NCI-H226 (cell line): ENCODE measurements at regions not wholly inside any gene's neighbourhood (a gene's known extent, or its start where the extent isn't known, plus 50 kb on each side); places are given as distances from the start of the nearest gene placed in this dataset.
A peak's percentile ranks its signal among the peaks of the same experiment; 100 is the strongest.
"Not testable (repeated sequence)": the region's sequence is repeated elsewhere in the genome, so short reads cannot be mapped to it uniquely, and the experiment has no call there.

ENCODE experiments used
- DNase-seq: peaks from one replicate; pipeline ENCODE4 v3.0.0-alpha.2; 2015

- DNase-seq, result no peak
Observed at GRCh38 chr16:61421111-61421510, 615.1 kb downstream of the CDH8 start.

GRCh38 chr16:61419791-61420190, 616.4 kb downstream of the CDH8 start:
- no peak for DNase-seq

GRCh38 chr16:61418802-61419201, 617.4 kb downstream of the CDH8 start:
- not testable (repeated sequence) for DNase-seq

GRCh38 chr16:61415126-61415525, 621.1 kb downstream of the CDH8 start:
- DNase-seq, result no peak

GRCh38 chr16:61413021-61413420, 623.2 kb downstream of the CDH8 start:
- no peak for DNase-seq

GRCh38 chr16:61412562-61412961, 623.7 kb downstream of the CDH8 start:
- DNase-seq, result no peak

- no peak for DNase-seq
Observed at GRCh38 chr16:61409604-61410003, 626.6 kb downstream of the CDH8 start.

GRCh38 chr16:61403386-61403785, 632.9 kb downstream of the CDH8 start:
- peak; percentile 4 for DNase-seq

GRCh38 chr16:61391896-61392295, 644.3 kb downstream of the CDH8 start:
- peak; percentile 1 for DNase-seq

- no peak for DNase-seq
Observed at GRCh38 chr16:61390965-61391637, 645.1 kb downstream of the CDH8 start.

GRCh38 chr16:61385392-61386071, 650.7 kb downstream of the CDH8 start:
- DNase-seq, result no peak

- no peak for DNase-seq
Observed at GRCh38 chr16:61382435-61382834, 653.8 kb downstream of the CDH8 start.

GRCh38 chr16:61379311-61379710, 656.9 kb downstream of the CDH8 start:
- no peak for DNase-seq

GRCh38 chr16:61374071-61374470, 662.2 kb downstream of the CDH8 start:
- DNase-seq, result no peak

GRCh38 chr16:61371881-61372280, 664.4 kb downstream of the CDH8 start:
- no peak for DNase-seq

GRCh38 chr16:61371388-61371787, 664.9 kb downstream of the CDH8 start:
- no peak for DNase-seq

GRCh38 chr16:61370564-61370963, 665.7 kb downstream of the CDH8 start:
- no peak for DNase-seq

GRCh38 chr16:61366006-61366405, 670.2 kb downstream of the CDH8 start:
- no peak for DNase-seq

GRCh38 chr16:61364990-61365389, 671.2 kb downstream of the CDH8 start:
- DNase-seq, result no peak

GRCh38 chr16:61362585-61362984, 673.7 kb downstream of the CDH8 start:
- DNase-seq, result no peak

GRCh38 chr16:61344791-61345190, 691.4 kb downstream of the CDH8 start:
- no peak for DNase-seq

GRCh38 chr16:61332461-61332860, 703.8 kb downstream of the CDH8 start:
- no peak for DNase-seq

GRCh38 chr16:61324044-61324443, 712.2 kb downstream of the CDH8 start:
- no peak for DNase-seq

GRCh38 chr16:61323456-61323855, 712.8 kb downstream of the CDH8 start:
- DNase-seq, result no peak

- no peak for DNase-seq
Observed at GRCh38 chr16:61320791-61321190, 715.4 kb downstream of the CDH8 start.
